NCI-H2196 treated with DMSO at 0.1 percent for 48 hours (cell line): ENCODE measurements at regions not wholly inside any gene's neighbourhood (a gene's known extent, or its start where the extent isn't known, plus 50 kb on each side); places are given as distances from the start of the nearest gene placed in this dataset.
"Not testable (repeated sequence)": the region's sequence is repeated elsewhere in the genome, so short reads cannot be mapped to it uniquely, and the experiment has no call there.

Experiments
- DNase-seq: peaks from one replicate; lab custom pipeline; 2025; ENCODE audit not compliant: unreplicated experiment; lab: John Stamatoyannopoulos, UW

DNA sequence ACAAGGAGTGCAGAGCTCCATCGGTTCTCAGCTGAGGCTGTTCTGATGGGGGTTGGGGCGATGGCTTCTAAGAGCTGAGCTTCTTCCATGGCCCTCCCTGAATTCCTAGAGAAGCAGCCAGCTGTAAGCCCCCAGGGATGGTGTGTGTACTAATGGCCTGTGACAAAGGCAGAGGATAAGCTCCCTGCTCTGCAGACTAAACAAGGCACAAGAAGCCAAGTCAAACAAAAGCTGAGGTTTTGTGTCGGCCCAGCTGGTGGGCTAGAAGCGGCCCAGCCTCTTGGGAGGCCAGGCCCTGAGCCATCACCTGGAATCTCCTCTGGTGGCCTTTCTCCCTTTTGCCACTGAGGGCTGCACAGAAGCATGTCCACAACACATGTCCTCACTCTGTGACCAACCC is 75.0 kb upstream of the XPA start:
- DNase-seq = no peak

DNA sequence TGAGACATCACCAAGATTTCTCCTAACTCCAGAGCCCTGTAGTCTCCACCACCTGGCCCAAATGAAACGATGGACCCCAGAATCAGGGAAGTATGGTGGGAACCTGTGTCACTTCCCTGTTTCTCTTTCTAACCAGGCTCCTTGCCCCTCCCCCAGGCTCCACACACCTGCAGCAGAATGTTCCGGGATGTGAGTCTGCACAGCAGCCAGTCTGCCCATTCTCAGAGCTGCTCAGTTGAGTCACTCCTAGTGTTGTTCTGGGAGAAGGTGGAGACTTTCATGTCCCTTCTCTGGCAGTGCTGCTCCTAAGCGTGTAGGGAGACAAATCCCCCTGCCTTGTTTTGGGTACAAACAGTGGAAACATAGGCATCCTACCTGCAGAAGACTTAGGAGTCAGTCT is 76.0 kb upstream of the XPA start:
- no peak for DNase-seq

DNA sequence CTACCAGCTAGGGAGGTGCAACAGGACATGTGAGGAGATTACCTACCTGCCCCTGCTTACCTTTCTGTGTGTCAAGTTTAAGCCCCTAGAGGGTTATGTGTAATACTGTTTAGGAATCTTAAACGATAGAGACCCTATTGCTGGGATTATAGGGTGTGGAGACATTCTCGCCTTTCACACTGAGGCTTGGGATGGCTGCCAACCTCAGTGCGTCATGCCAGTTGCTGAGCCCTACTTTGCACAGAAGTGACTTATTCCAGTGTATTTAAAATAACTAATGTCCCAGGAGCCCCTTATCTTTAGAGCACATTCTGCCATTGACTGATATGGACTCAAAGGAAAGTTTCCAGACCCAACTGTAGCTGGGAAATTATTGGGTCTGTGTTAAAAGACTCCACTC is 76.6 kb upstream of the XPA start:
- no peak for DNase-seq

DNA sequence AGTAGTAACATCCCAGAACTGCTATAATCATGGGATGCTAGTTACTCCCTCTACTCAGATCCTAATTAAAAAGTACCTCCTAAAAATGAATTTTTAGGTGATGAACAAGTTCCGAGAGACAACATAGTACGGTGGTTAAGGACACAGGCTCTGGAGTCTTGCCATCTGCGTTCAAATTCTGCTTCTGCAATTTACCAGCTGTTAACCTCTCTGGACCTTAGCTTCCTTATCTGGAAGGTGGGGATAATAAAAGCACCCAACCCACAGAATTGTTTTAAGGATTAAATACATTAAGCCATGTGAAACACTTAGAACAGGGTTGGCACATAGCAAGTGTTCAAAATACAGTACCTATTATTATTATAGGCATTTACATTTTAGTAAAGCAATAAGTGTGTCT is 77.5 kb upstream of the XPA start:
- DNase-seq = no peak

DNA sequence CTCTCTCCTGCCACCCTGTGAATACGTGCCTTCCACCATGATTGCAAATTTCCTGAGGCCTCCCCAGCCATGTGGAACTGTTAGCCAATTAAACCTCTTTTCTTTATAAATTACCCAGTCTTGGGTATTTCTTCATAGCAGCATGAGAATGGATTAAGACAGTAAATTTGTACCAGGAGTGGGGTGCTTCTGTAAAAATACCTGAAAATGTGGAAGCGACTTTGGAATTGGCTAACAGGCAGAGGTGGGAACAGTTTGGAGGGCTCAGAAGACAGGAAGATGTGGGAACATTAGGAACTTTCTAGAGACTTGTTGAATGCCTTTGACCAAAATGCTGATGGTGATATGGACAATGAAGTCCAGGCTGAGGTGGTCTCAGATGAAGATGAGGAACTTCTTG is 74.3 kb upstream of the FOXE1 start:
- not testable (repeated sequence) for DNase-seq

DNA sequence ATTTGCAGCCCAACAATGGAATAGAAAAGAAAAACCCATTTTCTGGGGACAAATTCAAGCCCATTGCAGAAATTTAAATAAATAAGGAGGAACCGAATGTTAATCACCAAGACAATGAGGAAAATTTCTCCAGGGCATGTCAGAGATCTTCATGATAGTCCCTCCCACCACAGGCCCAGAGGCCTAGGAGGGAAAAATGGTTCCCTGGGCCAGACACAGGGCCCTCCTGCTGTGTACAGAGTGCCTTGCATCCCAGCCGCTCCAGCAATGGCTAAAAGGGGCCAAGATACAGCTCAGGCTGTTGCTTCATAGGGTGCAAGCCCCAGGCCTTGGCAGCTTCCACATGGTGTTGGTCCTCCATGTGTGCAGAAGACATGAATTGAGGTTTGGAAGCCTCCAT is 73.4 kb upstream of the FOXE1 start:
- no peak for DNase-seq

DNA sequence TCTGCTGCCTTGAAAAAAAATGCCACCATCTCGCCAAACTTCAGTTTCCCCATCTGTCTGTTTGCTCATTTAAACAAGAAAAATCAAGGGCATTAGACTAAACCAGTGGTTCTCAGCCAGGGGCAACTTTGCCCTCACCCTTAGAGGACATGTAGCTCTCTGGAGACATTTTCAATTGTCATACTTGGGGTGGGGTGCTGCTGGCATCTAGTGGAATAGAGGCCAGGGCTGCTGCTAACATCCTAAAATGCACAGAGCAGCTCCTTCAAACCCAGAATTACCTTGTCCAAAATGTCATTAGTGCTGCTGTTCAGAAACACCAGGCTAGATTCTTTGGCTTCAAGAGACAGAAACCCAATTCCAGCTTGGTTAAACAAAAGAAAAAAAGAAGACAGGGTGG is 71.1 kb upstream of the FOXE1 start:
- no peak for DNase-seq

DNA sequence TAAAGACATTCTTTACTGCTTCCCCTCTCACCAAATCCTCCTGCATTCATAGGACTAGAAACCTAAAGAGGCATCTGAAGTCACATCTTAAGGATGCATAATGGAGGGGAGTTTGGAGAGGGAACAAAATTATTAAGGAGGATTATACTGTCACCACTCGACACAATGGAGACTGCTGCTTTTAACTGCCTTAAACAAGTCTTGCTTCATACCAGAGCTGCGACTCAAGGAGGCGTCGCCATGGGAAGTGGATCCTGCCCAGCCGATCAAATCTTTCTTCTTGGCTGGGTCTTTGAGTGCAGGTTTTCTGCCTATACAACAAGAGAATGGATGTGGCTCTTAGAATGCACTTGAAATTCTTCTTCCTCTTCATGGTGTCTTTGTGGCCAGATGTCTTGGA is 66.7 kb upstream of the FOXE1 start:
- no peak for DNase-seq

DNA sequence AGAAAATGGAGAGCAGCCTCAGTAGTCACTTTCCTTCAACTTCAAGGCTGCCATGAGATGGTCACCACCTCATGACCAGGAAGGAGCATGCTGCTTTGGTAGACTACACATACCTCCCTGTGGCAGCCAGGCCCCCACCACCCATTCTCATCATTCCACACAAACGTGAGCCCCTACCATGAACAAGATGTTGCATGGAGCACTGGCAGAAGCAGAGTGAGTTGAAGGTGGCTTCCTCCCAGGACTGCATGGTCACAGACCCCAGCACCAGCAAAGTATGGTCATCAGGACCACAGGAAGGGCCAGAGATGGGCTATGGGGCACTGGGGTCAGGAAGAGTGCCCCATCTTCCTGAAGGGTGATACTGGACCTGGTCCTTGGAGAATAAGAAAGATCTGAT is 65.5 kb upstream of the FOXE1 start:
- no peak for DNase-seq

DNA sequence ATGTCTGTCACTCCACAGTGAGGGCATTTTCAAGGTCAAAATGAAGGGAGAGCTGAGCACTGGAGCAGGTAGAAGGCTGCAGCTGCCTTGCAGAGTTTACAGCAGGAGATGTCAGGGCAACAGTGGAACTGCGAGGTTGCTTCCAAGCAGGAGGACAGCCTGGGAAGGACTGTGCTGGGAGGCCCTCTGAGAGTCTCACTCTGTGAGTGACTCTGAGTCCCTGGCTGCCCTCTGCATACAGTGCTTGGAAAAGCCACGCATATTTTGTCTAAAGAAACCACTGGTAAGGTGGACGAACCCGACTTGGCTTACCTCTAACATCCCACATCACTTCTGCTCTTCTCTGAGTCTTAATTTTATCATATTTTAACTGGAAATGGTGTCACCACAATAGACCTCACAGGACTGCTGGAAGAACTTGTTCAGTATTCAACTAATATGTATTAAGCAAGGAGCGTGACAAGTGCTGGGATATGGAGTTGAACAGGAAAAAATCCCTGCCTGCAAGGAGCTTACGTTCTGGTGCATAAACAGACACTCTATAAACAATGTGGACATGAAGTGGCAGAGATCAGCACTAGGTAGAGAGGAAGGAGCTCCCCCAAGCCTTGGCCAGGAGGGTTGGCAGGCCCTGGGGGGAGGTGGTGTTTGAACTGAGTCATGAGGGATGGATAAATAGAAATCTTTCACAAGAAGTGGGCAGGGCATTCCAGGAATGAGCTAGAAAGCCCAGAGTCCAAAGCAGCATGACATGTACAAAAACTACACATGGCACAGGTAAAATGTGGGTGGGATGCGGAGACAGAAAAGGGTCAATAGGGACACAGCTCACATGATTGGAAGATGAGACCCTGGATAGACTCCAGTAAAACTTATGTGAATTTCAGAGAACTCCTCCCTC is 64.0 kb upstream of the FOXE1 start:
- no peak for DNase-seq

DNA sequence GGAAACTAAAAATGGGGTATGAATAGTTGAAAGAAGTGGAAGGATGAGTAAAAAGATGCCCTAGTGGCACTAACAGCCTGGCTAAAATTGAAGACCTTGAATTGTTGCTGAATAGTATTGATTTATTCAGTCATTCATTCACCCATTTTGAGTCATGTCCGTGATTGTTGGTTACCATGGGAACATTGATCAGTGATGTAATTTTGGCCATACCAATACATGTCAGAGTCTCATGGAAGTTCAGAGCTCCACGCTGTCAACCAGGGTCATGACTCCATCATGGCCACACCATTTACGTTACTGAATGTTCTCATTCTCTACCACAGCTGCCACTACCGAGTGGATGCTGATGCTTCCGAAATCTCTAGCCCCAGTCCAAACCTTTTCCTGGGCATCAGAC is 62.5 kb upstream of the FOXE1 start:
- no peak for DNase-seq

DNA sequence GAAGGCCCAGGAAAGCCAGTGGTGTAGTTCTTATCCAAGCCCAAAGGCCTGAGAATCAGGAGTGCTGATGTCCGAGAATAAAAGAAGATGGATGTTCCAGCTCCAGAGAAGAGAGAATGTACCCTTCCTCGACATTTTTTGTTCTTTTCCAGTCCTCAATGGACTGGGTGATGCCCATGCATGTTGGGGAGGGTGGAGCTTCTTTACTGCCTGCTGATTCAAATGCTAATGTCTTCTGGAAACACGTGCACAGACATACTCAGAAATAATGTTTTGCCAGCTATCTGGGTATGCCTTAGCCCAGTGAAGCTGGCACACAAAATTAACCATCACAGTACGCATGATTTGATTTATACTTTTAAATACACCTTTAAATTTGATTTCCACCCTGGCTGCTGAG is 61.5 kb upstream of the FOXE1 start:
- no peak for DNase-seq

DNA sequence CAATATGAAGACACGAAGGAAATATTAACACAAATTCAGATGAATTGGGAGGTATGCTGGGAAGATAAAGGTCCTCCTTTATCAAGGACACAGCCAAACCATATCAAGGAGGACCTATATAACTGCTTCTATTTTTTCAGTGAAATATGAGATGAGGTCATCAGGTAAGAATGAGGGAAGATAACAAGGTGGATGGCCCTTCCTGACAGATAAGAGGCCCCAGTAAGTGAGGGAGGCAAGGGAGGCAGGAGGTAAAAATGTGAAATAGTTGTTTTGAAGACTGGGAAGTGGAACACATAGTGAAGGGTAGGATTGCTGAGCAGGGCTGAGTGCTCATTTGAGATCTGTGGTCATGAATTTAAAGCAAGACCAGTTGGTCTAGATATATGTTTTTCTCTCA is 60.0 kb upstream of the FOXE1 start:
- DNase-seq = no peak

DNA sequence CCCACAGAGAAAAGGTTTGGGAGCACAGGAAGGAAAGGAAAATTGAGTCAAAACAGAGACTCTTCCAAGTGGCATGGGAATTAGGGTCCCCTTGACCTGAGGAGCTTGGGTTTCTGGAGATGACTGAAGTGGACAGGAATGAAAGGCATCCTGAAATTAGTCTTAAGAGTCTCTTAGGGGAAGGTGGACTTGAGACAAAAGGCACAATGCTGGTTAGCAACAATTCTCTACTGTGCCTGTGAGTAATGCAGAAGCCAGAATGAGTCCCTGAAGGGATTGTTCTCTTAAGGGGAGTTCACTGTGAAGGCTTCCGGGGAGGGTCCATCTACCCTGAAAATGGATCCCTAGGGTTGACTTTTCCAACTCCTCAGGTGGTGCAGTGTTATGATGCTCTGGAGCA is 58.4 kb upstream of the FOXE1 start:
- no peak for DNase-seq

DNA sequence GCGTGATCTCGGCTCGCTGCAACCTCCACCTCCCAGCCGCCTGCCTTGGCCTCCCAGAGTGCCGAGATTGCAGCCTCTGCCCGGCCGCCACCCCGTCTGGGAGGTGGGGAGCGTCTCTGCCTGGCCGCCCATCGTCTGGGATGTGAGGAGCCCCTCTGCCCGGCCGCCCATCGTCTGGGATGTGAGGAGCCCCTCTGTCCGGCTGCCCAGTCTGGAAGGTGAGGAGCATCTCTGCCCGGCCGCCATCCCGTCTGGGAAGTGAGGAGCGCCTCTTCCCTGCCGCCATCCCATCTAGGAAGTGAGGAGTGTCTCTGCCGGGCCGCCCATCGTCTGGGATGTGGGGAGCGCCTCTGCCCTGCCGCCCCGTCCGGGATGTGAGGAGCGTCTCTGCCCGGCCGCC is 56.9 kb upstream of the FOXE1 start:
- DNase-seq = not testable (repeated sequence)

DNA sequence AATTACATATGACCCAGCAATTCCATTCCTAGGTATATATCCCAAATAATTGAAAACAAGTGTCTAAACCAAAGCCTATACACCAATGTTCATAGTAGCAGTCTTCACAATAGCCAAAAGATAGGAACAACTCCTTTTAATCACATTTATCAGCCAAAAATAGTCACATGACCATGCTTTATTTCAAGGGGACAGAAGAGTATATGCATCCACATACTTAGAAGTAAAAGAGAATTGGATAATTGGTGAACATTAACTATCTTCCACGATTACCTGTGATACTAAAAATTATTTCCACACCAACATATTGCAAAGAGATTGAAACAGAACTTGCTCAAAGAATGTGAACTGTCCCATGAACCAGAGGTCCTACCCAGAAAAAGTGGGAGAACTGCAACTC is 51.8 kb upstream of the FOXE1 start:
- DNase-seq = no peak

DNA sequence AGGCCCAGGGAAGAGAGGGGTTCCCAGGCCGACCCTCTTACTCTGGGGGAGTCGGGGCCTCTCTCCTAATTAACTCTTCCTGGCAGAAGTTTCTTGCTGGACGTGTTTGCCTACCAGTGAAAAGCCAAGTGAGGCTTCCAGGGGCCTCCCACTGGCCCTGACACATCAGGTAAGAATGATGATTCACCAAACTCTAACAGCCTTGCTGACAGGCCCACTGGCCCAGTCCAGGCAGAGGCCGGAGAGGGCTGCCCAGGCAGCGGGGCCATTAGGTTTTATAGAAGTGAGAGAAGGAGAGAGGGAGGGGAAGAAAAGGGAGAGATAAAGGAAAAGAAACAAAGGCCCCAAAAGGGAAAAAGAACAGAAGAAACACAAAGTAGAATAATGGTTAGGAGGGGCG is 50.8 kb upstream of the FOXE1 start:
- DNase-seq = no peak

DNA sequence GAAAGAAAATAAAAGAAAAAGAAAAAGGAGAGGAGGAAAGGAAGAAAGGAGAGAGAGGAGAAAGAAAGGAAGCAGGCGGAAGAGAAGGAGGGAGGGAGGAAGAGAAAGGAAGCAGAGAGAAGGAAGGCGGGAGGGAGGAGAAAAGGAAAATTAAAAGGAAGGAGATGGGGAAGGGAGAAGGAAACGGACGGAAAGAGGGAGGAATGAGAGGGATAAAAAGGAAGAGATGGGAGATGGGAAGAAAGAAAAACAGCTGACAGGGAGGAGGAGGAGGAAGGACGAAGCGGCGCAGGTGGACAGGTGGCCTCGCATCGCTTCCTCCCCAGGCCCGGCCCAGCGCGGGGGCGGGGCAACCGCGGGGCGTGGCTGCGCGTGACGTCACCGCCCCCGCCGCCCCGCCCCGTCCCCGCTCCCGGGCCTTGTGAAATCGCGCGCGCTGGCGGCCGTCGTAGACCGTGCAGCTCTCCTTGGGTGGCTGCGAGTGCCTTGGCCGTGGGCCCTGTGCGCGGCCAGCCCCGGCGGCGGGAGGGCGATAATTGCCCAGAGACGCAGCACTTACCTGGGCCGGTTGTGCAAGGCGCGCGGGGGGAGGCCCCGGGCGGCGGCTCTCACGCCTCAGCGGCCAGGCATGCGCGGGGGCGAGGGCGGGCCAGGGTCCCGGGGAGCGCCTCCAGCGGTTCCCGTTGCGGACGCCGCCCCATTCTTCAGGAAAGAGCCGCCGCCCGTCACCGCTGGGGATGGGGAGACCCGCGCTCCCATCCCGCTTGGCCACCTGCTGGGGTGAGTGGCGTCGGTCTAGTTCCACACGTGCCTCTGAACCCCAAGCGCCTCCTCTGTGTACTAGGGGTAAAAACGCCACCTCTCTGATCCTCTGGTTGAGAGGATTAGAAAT is 49.6 kb upstream of the FOXE1 start:
- peak; percentile 48 for DNase-seq
